HCT116 (cell line): ENCODE measurements at regions not wholly inside any gene's neighbourhood (a gene's known extent, or its start where the extent isn't known, plus 50 kb on each side); places are given as distances from the start of the nearest gene placed in this dataset.

Source experiments
- ATAC-seq: fragments of 200-7000 bp; cut with Tn5 transposase; 2 replicates; pipeline ENCODE4 v1.9.1; 2020; ENCODE audit warnings: mild to moderate bottlenecking, moderate library complexity
- BruUV-seq: library from RNA; stranded (reverse); fragments of 400-500 nt; replicated peaks from 2 replicates; lab custom pipeline; 2021; lab: Mats Ljungman, UMichigan
- CTCF ChIA-PET: fragments of 300-600 bp; sonication (Branson Sonifier 250); formaldehyde crosslinking; loops from one replicate; lab custom pipeline; 2021; ENCODE audit warnings: antibody characterized with exemption; lab: Charles Lee
- POLR2A ChIA-PET: fragments of 300-600, 350-600 bp; sonication (Branson Sonifier 250); formaldehyde crosslinking; loops from one replicate; lab custom pipeline; 2021; ENCODE audit warnings: antibody characterized with exemption; lab: Charles Lee
- RAD21 ChIA-PET, 2 experiments: fragments of 300-600 bp; sonication (Branson Sonifier 250); formaldehyde crosslinking; loops; one replicate each; lab custom pipeline; 2023; ENCODE audit warnings: low total read pairs in 2 of 2; ENCODE audit not compliant: uncharacterized antibody in 2 of 2, unreplicated experiment in 2 of 2, low non-redundant PET in 1 of 2; lab: Charles Lee
- DNase-seq: peaks from one replicate; pipeline ENCODE4 v3.0.0-alpha.2; 2010; ENCODE audit warnings: low read depth, low spot score
- H2AFZ ChIP-seq: fragments of 200-600 bp; shearing (Covaris generic), sonication (generic); 2 replicates; pipeline ENCODE4 v1.6.1; 2017; ENCODE audit warnings: low read depth, mixed run types, mixed read lengths, antibody characterized with exemption, low read length; ENCODE audit not compliant: poor library complexity, severe bottlenecking
- H3K27ac ChIP-seq: 2 replicates; pipeline ENCODE4 v1.5.1; 2012; ENCODE audit warnings: low read depth, low read length
- H3K27me3 ChIP-seq: fragments of 200-600 bp; sonication (generic); 2 replicates; pipeline ENCODE4 v1.6.1; 2016; ENCODE audit warnings: mixed run types, low read length, mixed read lengths; ENCODE audit not compliant: insufficient read depth
- H3K36me3 ChIP-seq, 2 experiments: fragments of 200-500 bp in 1 of 2; fragments of 200-600 bp in 1 of 2; sonication (Bioruptor generic) in 1 of 2; sonication (generic) in 1 of 2; 2 replicates each; pipeline versions ENCODE4 v1.5.1 to v1.6.1; 2014 to 2016; ENCODE audit warnings: low read length in 2 of 2, inconsistent platforms in 1 of 2, mixed read lengths in 1 of 2, mixed run types in 1 of 2; ENCODE audit not compliant: insufficient read depth in 2 of 2, control insufficient read depth in 1 of 2
- H3K4me1 ChIP-seq, 2 experiments: fragments of 200-600 bp in 1 of 2; sonication (generic) in 1 of 2; 2 replicates each; pipeline versions ENCODE4 v1.5.1 to v1.6.1; 2012 to 2017; ENCODE audit warnings: low read length in 2 of 2, inconsistent platforms in 1 of 2, mild to moderate bottlenecking in 1 of 2, mixed read lengths in 1 of 2, mixed run types in 1 of 2, moderate library complexity in 1 of 2; ENCODE audit not compliant: insufficient read depth in 2 of 2, control insufficient read depth in 1 of 2
- H3K4me2 ChIP-seq: fragments of 200-600 bp; sonication (generic); 2 replicates; pipeline ENCODE4 v1.6.1; 2017; ENCODE audit warnings: mixed run types, low read length, mixed read lengths
- H3K4me3 ChIP-seq, 2 experiments: fragments of 200-600 bp in 1 of 2; sonication (generic) in 1 of 2; replicated peaks in 1 of 2; 2 replicates each; pipeline ENCODE4 v1.5.1; 2011 to 2016; ENCODE audit warnings: low read length in 2 of 2, control low read depth in 1 of 2, low read depth in 1 of 2, mild to moderate bottlenecking in 1 of 2, mixed read lengths in 1 of 2, mixed run types in 1 of 2
- H3K79me2 ChIP-seq: fragments of 200-600 bp; sonication (generic); 2 replicates; pipeline ENCODE4 v1.6.1; 2017; ENCODE audit warnings: mild to moderate bottlenecking, mixed run types, low read length, moderate library complexity, mixed read lengths; ENCODE audit not compliant: insufficient read depth
- H3K9ac ChIP-seq: fragments of 200-600 bp; sonication (generic); 2 replicates; pipeline ENCODE4 v1.6.1; 2016; ENCODE audit warnings: low read length, mixed read lengths
- H3K9me2 ChIP-seq: fragments of 200-600 bp; sonication (generic), shearing (Covaris generic); 2 replicates; pipeline ENCODE4 v1.6.1; 2017; ENCODE audit warnings: mixed run types, mild to moderate bottlenecking, moderate library complexity; ENCODE audit not compliant: insufficient read depth
- H3K9me3 ChIP-seq, 2 experiments: fragments of 200-500 bp in 1 of 2; fragments of 200-600 bp in 1 of 2; sonication (Bioruptor generic) in 1 of 2; sonication (generic) in 1 of 2; 2 replicates each; pipeline ENCODE4 v1.6.1; 2014 to 2017; ENCODE audit warnings: low read length in 2 of 2, mixed read lengths in 2 of 2, inconsistent platforms in 1 of 2, low read depth in 1 of 2, mild to moderate bottlenecking in 1 of 2, mixed run types in 1 of 2, moderate library complexity in 1 of 2; ENCODE audit not compliant: control insufficient read depth in 1 of 2, insufficient read depth in 1 of 2
- H4K20me1 ChIP-seq: fragments of 200-600 bp; sonication (generic), shearing (Covaris generic); 2 replicates; pipeline ENCODE4 v1.6.1; 2017; ENCODE audit warnings: mixed run types, mild to moderate bottlenecking, moderate library complexity; ENCODE audit not compliant: insufficient read depth
- CBX3 ChIP-seq: IDR thresholded peaks from 2 replicates; pipeline ENCODE4 v1.6.1; 2012; ENCODE audit warnings: low read depth
- ELF1 ChIP-seq: IDR thresholded peaks from 2 replicates; pipeline ENCODE4 v1.6.1; 2012; ENCODE audit warnings: low read depth, borderline replicate concordance
- EZH2 ChIP-seq: fragments of 200-600 bp; sonication (generic); IDR thresholded peaks from 2 replicates; pipeline ENCODE4 v1.6.1; 2017; ENCODE audit warnings: antibody characterized with exemption, mixed run types
- EZH2phosphoT487 ChIP-seq: fragments of 200-600 bp; IDR thresholded peaks from 2 replicates; pipeline ENCODE4 v1.6.1; 2018; ENCODE audit warnings: antibody characterized with exemption, borderline replicate concordance
- FOSL1 ChIP-seq: IDR thresholded peaks from 2 replicates; pipeline ENCODE4 v1.6.1; 2012; ENCODE audit warnings: low read depth
- JUND ChIP-seq: IDR thresholded peaks from 2 replicates; pipeline ENCODE4 v1.6.1; 2012
- POLR2A ChIP-seq: IDR thresholded peaks from 2 replicates; pipeline ENCODE4 v1.7.0; 2011; ENCODE audit warnings: borderline replicate concordance; ENCODE audit not compliant: insufficient read depth, insufficient read length; ENCODE audit errors: extremely low read depth
- RAD21 ChIP-seq: IDR thresholded peaks from 2 replicates; pipeline ENCODE4 v1.6.1; 2012; ENCODE audit warnings: low read depth, mild to moderate bottlenecking
- SP1 ChIP-seq: IDR thresholded peaks from 2 replicates; pipeline ENCODE4 v1.6.1; 2012; ENCODE audit warnings: low read depth
- TCF7L2 ChIP-seq: IDR thresholded peaks from 2 replicates; pipeline ENCODE4 v1.7.0; 2011; ENCODE audit warnings: borderline replicate concordance, inconsistent platforms; ENCODE audit not compliant: insufficient read depth, insufficient read length; ENCODE audit errors: extremely low read depth
- ZNF274 ChIP-seq: fragments of 200-500 bp; sonication (Bioruptor generic); IDR thresholded peaks from 2 replicates; pipeline ENCODE4 v1.6.1; 2014; ENCODE audit warnings: mild to moderate bottlenecking, low read depth, low read length, inconsistent platforms
- intact Hi-C: fragments of 100-400 bp; cut with micrococcal nuclease; formaldehyde crosslinking; loops from 2 replicates; pipeline ENCODE4 v1.10.0; 2022
- TF ChIP-seq, protein P1 (sequence below), 3 experiments: fragments of 200-600 bp in 1 of 3; sonication (generic) in 1 of 3; IDR thresholded peaks in 2 of 3; conservative IDR thresholded peaks in 1 of 3; 2 replicates each; pipeline ENCODE4 v1.5.1; 2012 to 2017; ENCODE audit warnings: low read depth in 2 of 3, low read length in 2 of 3, antibody characterized with exemption in 1 of 3, borderline replicate concordance in 1 of 3, control low read depth in 1 of 3, mild to moderate bottlenecking in 1 of 3, mixed read lengths in 1 of 3, mixed run types in 1 of 3, moderate library complexity in 1 of 3; ENCODE audit not compliant: insufficient read depth in 1 of 3
- TF ChIP-seq, protein P2 (sequence below): IDR thresholded peaks from 2 replicates; pipeline ENCODE4 v1.6.1; 2012
- TF ChIP-seq, protein P3 (sequence below): IDR thresholded peaks from 2 replicates; pipeline ENCODE4 v1.6.1; 2011; ENCODE audit warnings: mild to moderate bottlenecking, low read length, moderate library complexity; ENCODE audit not compliant: insufficient replicate concordance; ENCODE audit errors: extremely low read depth
- TF ChIP-seq, protein P4 (sequence below): IDR thresholded peaks from 2 replicates; pipeline ENCODE4 v1.6.1; 2012

DNA sequence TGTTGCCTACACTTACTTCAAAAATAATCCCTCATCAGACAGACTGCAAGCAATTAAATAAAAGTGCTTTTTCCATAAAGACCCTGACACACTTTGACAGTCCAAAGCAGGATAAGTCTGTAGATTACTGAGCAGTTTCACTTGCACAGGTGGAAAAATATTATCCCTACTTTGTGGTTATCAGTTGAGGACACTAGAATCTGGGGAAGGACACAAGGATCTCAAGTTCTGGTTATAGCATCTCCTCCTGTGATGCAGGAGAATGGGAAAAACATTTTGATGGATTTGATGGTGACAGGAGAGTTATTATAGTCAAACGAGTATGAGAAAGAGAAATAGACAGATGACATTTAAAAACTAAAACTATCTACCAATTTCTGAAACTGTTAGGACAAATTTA lies 122.9 kb upstream of the PCDH9 start:
- no peak overlapping the region for H3K4me3 ChIP-seq
- DNase-seq: no peak
- H3K36me3 ChIP-seq: no peaks in the 10 kb centered on the region
- H3K9me3 ChIP-seq: no peaks in the 10 kb centered on the region
- no peaks in the 10 kb centered on the region for H3K27me3 ChIP-seq
- no peak for TF ChIP-seq FOSL1
- no peak for TF ChIP-seq JUND
- TF ChIP-seq RAD21: no peak
- TF ChIP-seq, protein P1, sequence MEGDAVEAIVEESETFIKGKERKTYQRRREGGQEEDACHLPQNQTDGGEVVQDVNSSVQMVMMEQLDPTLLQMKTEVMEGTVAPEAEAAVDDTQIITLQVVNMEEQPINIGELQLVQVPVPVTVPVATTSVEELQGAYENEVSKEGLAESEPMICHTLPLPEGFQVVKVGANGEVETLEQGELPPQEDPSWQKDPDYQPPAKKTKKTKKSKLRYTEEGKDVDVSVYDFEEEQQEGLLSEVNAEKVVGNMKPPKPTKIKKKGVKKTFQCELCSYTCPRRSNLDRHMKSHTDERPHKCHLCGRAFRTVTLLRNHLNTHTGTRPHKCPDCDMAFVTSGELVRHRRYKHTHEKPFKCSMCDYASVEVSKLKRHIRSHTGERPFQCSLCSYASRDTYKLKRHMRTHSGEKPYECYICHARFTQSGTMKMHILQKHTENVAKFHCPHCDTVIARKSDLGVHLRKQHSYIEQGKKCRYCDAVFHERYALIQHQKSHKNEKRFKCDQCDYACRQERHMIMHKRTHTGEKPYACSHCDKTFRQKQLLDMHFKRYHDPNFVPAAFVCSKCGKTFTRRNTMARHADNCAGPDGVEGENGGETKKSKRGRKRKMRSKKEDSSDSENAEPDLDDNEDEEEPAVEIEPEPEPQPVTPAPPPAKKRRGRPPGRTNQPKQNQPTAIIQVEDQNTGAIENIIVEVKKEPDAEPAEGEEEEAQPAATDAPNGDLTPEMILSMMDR (IDR thresholded peaks at IDR 0.05 in 2 of 3, conservative IDR thresholded peaks at IDR 0.05 in 1 of 3; ENCODE audit: borderline replicate concordance in 1 of 3, insufficient read depth in 1 of 3, low read depth in 2 of 3, low read length in 2 of 3): no peak
- TF ChIP-seq ELF1: no peak
- TF ChIP-seq CBX3: no peak
- no peaks in the 10 kb centered on the region for H3K4me1 ChIP-seq
- no peak overlapping the region for H3K4me2 ChIP-seq
- ChIA-PET CTCF (no interaction called here), RAD21 (no interaction called here), POLR2A (no interaction called here)
- no peak for ATAC-seq
- no TSS peak for BruUV-seq
- intact Hi-C loops: no loop called here
- no peaks in the 10 kb centered on the region for H3K9me2 ChIP-seq
- H2AFZ ChIP-seq: no peak overlapping the region
- no peak overlapping the region for H3K27ac ChIP-seq
- H3K9ac ChIP-seq: no peak overlapping the region
- H4K20me1 ChIP-seq: no peaks in the 10 kb centered on the region
- H3K79me2 ChIP-seq: no peaks in the 10 kb centered on the region

DNA sequence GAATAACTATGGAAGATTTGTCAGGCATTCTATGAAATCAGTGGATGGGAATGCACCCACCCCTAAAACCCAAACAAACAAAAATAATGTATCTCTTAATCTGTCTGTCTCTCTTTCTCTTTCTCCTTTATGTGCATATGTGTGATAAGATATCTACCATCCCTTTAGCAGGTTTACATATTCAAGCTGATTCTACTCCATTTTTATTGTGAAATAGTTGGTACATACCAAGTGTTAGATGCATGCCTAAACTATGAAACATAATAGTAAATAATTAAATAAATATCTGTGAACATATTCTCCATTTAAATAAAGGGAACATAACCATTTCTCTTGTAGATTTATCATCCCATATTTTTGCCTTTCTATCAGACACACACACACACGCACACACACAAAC lies 121.8 kb upstream of the PCDH9 start:
- RAD21 ChIA-PET: no interaction called here
- no TSS peak for BruUV-seq
- POLR2A ChIA-PET: no interaction called here
- no peaks in the 10 kb centered on the region for H3K27me3 ChIP-seq
- ATAC-seq: no peak
- no peaks in the 10 kb centered on the region for H4K20me1 ChIP-seq
- no peak overlapping the region for H3K4me2 ChIP-seq
- CTCF ChIA-PET: no interaction called here
- no peak overlapping the region for H3K9ac ChIP-seq
- no peaks in the 10 kb centered on the region for H3K9me3 ChIP-seq
- no peaks in the 10 kb centered on the region for H3K36me3 ChIP-seq
- intact Hi-C loops: no loop called here
- no peaks in the 10 kb centered on the region for H3K79me2 ChIP-seq
- H3K4me3 ChIP-seq: no peak overlapping the region
- no peaks in the 10 kb centered on the region for H3K4me1 ChIP-seq
- H3K9me2 ChIP-seq: no peaks in the 10 kb centered on the region
- H2AFZ ChIP-seq: no peak overlapping the region
- H3K27ac ChIP-seq: no peak overlapping the region
- no peak for DNase-seq
- TF ChIP-seq, protein P2, sequence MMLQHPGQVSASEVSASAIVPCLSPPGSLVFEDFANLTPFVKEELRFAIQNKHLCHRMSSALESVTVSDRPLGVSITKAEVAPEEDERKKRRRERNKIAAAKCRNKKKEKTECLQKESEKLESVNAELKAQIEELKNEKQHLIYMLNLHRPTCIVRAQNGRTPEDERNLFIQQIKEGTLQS: no peak
- TF ChIP-seq FOSL1: no peak
- no peak for TF ChIP-seq POLR2A
- TF ChIP-seq EZH2phosphoT487: no peak
- no peak for TF ChIP-seq SP1
- TF ChIP-seq, protein P1 (IDR thresholded peaks at IDR 0.05 in 2 of 3, conservative IDR thresholded peaks at IDR 0.05 in 1 of 3; ENCODE audit: borderline replicate concordance in 1 of 3, insufficient read depth in 1 of 3, low read depth in 2 of 3, low read length in 2 of 3): no peak
- TF ChIP-seq, protein P3, sequence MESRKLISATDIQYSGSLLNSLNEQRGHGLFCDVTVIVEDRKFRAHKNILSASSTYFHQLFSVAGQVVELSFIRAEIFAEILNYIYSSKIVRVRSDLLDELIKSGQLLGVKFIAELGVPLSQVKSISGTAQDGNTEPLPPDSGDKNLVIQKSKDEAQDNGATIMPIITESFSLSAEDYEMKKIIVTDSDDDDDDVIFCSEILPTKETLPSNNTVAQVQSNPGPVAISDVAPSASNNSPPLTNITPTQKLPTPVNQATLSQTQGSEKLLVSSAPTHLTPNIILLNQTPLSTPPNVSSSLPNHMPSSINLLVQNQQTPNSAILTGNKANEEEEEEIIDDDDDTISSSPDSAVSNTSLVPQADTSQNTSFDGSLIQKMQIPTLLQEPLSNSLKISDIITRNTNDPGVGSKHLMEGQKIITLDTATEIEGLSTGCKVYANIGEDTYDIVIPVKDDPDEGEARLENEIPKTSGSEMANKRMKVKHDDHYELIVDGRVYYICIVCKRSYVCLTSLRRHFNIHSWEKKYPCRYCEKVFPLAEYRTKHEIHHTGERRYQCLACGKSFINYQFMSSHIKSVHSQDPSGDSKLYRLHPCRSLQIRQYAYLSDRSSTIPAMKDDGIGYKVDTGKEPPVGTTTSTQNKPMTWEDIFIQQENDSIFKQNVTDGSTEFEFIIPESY: no peak
- TF ChIP-seq TCF7L2: no peak
- TF ChIP-seq ZNF274: no peak
- no peak for TF ChIP-seq EZH2
- TF ChIP-seq, protein P4, sequence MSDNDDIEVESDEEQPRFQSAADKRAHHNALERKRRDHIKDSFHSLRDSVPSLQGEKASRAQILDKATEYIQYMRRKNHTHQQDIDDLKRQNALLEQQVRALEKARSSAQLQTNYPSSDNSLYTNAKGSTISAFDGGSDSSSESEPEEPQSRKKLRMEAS: no peak
